GM10266 (cell line): ENCODE measurements at regions not wholly inside any gene's neighbourhood (a gene's known extent, or its start where the extent isn't known, plus 50 kb on each side); places are given as distances from the start of the nearest gene placed in this dataset.

ENCODE experiments used
- DNase-seq: peaks from one replicate; pipeline ENCODE4 v3.0.0; 2012; ENCODE audit errors: extremely low spot score
- TF ChIP-seq, protein P1 (sequence below): IDR thresholded peaks from 2 replicates; pipeline ENCODE4 v1.5.1; 2012; ENCODE audit warnings: mild to moderate bottlenecking, low read depth; ENCODE audit not compliant: control insufficient read depth, insufficient read depth; ENCODE audit errors: missing control alignments

- TF ChIP-seq, protein P1, sequence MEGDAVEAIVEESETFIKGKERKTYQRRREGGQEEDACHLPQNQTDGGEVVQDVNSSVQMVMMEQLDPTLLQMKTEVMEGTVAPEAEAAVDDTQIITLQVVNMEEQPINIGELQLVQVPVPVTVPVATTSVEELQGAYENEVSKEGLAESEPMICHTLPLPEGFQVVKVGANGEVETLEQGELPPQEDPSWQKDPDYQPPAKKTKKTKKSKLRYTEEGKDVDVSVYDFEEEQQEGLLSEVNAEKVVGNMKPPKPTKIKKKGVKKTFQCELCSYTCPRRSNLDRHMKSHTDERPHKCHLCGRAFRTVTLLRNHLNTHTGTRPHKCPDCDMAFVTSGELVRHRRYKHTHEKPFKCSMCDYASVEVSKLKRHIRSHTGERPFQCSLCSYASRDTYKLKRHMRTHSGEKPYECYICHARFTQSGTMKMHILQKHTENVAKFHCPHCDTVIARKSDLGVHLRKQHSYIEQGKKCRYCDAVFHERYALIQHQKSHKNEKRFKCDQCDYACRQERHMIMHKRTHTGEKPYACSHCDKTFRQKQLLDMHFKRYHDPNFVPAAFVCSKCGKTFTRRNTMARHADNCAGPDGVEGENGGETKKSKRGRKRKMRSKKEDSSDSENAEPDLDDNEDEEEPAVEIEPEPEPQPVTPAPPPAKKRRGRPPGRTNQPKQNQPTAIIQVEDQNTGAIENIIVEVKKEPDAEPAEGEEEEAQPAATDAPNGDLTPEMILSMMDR: no peak
- DNase-seq: no peak
These were observed 302.7 kb downstream of the RFPL4B start for GRCh38 chr6:112649853-112650252.

DNA sequence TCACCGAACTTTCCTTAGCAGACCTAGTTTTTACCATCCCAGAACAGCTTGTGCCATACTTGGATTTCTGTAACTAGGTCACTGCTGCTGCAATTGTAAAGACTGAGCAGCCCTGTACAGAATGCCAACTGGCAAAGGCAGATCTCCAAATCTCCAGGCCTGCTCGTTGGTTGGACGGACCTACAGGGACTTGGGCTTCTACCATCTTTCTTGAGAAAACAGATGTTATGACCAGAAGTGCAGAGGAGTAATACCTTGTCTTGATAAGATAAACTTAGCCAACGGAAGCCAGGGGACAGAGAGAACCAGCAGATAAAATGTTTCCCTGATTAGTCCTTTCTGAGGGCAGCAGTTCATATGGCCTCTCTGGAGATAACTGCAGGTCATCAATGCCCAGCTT lies 304.1 kb downstream of the RFPL4B start:
- DNase-seq: no peak
- TF ChIP-seq, protein P1: no peak

DNA sequence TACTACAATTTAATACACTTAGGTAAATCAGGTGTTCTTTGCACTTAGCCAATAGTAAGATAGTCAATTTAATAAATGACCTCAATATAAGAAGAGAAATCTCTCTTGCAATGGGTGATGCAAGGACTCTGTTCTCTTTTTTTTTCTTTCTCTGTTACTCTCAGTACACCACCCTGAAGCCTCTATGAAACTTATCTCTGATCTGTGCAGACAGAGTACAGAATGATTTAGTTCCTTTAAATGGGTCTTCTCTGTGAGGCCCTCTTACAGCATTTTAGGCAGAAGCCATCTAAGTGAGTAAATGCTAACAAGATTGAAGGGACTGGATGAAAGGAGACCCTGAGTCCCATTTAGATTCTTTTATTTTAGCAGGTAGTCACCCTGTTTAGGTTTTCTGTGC lies 312.8 kb downstream of the RFPL4B start:
- TF ChIP-seq, protein P1: no peak
- no peak for DNase-seq

DNA sequence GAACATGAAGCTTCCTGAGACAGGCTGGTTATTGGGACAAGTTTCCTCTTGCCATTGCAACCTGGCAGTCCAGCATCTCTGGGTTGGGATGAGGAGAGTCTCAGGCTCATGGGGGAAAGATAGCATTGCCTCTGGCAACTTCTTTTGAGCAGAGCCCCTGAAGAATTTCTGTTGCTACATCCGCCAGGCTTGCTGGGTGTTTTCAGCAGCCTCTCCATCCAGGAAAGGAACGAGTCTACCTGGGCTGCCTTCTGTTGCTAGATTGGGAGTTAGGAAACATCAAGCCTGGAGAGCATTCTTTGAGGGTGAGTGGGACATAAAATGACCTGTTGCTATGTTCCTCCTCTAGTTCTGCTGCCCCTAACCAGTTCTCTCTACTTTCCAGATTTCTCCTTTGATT lies 313.5 kb downstream of the RFPL4B start:
- no peak for DNase-seq
- TF ChIP-seq, protein P1: no peak

DNA sequence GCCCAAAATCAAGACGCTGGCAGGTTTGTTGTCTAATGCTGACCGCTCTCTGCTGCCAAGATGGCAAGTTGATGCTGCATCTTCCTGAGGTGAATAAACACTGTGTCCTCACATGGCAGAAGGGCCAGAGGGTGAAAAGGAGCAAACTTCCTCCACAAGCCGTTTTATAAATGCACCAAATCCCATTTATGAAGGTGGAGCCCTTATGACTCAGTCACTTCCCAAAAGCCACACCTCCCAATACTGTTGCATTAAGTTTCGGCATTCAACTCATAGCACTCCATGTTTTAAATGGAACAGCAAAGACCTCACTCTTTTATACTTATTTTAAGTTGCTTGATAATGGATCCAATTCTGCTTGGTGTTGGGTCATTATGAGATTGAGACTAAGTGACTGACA lies 316.6 kb downstream of the RFPL4B start:
- DNase-seq: no peak
- TF ChIP-seq, protein P1: no peak

DNA sequence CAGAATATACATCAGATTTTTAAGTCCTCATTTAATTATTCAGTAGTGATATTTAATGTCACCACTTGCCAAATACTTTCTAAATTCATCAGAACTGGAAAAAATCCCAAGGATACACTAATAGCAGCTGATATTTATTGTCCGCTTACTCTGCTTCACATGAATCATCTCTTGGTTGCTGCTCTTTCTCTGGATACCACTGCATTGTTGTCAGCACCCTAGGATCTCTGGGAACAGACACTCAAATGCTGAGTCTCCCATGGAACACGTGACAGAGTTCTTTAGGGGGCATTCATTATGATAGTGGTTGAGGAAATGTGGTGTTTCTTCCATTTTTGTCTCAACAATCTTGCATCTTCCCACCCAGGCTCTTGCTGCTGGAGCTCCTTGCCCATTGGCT lies 318.0 kb downstream of the RFPL4B start:
- TF ChIP-seq, protein P1: no peak
- DNase-seq: no peak

DNA sequence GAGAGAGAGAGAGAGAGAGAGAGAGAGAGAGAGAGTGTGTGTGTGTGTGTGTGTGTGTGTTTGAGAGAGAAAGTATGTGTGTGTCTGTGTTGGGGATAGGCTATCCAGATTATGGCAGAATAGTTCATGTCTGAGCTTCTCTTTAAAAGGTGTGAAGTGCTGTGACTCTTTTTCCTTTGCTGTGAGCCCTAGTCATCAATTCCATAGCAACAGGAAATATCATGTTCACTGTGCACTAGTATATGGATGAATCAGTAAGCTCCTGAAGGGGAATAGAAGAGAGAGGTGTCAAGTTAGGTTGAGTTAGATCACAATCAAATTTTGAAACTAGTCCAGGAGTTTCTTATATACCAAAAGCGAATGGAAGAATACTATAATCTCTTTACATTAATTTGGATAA lies 318.7 kb downstream of the RFPL4B start:
- DNase-seq: no peak
- TF ChIP-seq, protein P1: no peak
